ENCODE measurements at regions not wholly inside any gene's neighbourhood (a gene's known extent, or its start where the extent isn't known, plus 50 kb on each side); places are given as distances from the start of the nearest gene placed in this dataset.

DNA sequence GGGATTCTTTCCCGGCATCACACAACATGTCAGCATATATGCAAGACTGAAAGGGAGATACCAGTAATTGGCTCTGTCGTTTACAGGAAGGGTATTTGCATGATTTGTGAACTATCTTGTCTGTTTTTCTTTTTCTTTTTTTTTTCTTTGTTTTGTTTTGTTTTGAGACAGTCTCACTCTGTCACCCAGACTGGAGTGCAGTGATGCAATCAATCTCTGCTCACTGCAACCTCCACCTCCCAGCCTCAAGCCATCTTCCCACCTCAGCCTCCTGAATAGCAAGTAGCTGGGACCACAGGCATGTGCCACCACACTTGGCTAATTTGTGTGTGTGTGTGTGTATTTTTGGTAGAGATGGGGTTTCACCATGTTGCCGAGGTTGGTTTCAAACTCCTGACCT is 262.7 kb upstream of the F9 start:
- no peak for DNase-seq
- no peaks in the 10 kb centered on the region for H3K9me3 ChIP-seq
- ATAC-seq, result no peak
- no peak for TF ChIP-seq CTCF (IDR thresholded peaks at IDR 0.05)
- no peak overlapping the region for H3K4me3 ChIP-seq
- no peaks in the 10 kb centered on the region for H3K4me1 ChIP-seq (ENCODE audit: low read depth)
- H3K36me3 ChIP-seq (ENCODE audit: low read depth), result no peaks in the 10 kb centered on the region
- intact Hi-C loops (cut with DNase I, micrococcal nuclease), result no loop called here

- no peak for DNase-seq
- intact Hi-C loops (cut with DNase I, micrococcal nuclease), result no loop called here
Observed at GRCh38 chrX:139246295-139246694, 284.2 kb upstream of the F9 start.

GRCh38 chrX:139237141-139237540 is 293.4 kb upstream of the F9 start:
- Histone ChIP-seq H3K4me3 (no peak overlapping the region), H3K36me3 (ENCODE audit: low read depth) (no peaks in the 10 kb centered on the region), H3K9me3 (no peaks in the 10 kb centered on the region), H3K4me1 (ENCODE audit: low read depth) (no peaks in the 10 kb centered on the region)
- DNase-seq (no peak), ATAC-seq (no peak)
- TF ChIP-seq CTCF (IDR thresholded peaks at IDR 0.05), result no peak
- intact Hi-C loops (cut with DNase I, micrococcal nuclease), result no loop called here

More at GRCh38 chrX:139246295-139246694, 284.2 kb upstream of the F9 start:
- Histone ChIP-seq H3K4me1 (ENCODE audit: low read depth) (no peaks in the 10 kb centered on the region), H3K4me3 (no peak overlapping the region), H3K9me3 (no peaks in the 10 kb centered on the region), H3K36me3 (ENCODE audit: low read depth) (no peaks in the 10 kb centered on the region)
- no peak for TF ChIP-seq CTCF (IDR thresholded peaks at IDR 0.05)
- ATAC-seq, result no peak

DNA sequence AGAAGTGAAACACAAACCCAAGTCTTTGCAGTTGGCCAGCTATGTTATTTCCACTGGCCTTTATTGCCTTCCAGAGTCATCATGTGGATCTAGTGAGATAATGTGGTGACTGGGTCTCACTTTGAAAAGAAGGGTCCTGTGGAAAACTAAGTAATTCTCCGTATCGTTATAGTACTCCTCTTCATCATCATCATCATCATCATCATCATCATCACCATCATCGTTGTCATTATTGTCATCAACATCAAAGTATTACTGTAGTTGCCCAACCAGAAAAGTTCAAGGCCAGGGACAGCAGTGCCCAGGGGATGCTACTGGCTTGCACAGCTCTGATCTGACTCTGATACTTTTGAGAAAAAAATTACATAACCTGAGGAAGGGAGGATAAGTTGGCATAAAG is 295.6 kb upstream of the F9 start:
- no peak overlapping the region for H3K4me3 ChIP-seq
- ATAC-seq (no peak), DNase-seq (no peak)
- H3K36me3 ChIP-seq (ENCODE audit: low read depth), result no peaks in the 10 kb centered on the region
- no peaks in the 10 kb centered on the region for H3K4me1 ChIP-seq (ENCODE audit: low read depth)
- intact Hi-C loops (cut with DNase I, micrococcal nuclease), result no loop called here
- no peaks in the 10 kb centered on the region for H3K9me3 ChIP-seq
- no peak for TF ChIP-seq CTCF (IDR thresholded peaks at IDR 0.05)

GRCh38 chrX:139224953-139225665 is 305.4 kb upstream of the F9 start:
- Histone ChIP-seq H3K9me3 (no peaks in the 10 kb centered on the region), H3K4me3 (no peak overlapping the region), H3K36me3 (ENCODE audit: low read depth) (no peaks in the 10 kb centered on the region), H3K4me1 (ENCODE audit: low read depth) (no peaks in the 10 kb centered on the region)
- TF ChIP-seq CTCF (IDR thresholded peaks at IDR 0.05), result no peak
- intact Hi-C loops (cut with DNase I, micrococcal nuclease), result no loop called here
- DNase-seq (no peak), ATAC-seq (no peak)

Measured in mucosa of descending colon (tissue), 3 donors.